GM21619 (cell line): ENCODE measurements at regions not wholly inside any gene's neighbourhood (a gene's known extent, or its start where the extent isn't known, plus 50 kb on each side); places are given as distances from the start of the nearest gene placed in this dataset.

ENCODE experiments used
- ATAC-seq: cut with Tn5 transposase; IDR thresholded peaks from one replicate; pipeline ENCODE4 v1.9.1; 2021; ENCODE audit not compliant: unreplicated experiment

GRCh38 chr5:112625246-112625645 lies 112.4 kb upstream of the APC start:
- ATAC-seq, result no peak

- no peak for ATAC-seq
These were observed 111.8 kb upstream of the APC start for GRCh38 chr5:112625689-112626438.

GRCh38 chr5:112626715-112627114 lies 111.0 kb upstream of the APC start:
- ATAC-seq, result no peak

- ATAC-seq, result no peak
These were observed 109.3 kb upstream of the APC start for GRCh38 chr5:112628214-112628980.

- no peak for ATAC-seq
These were observed 107.3 kb upstream of the APC start for GRCh38 chr5:112630246-112631009.

- ATAC-seq, result no peak
These were observed 103.5 kb upstream of the APC start for GRCh38 chr5:112634166-112634565.

GRCh38 chr5:112634796-112635195 lies 102.9 kb upstream of the APC start:
- no peak for ATAC-seq

GRCh38 chr5:112635276-112635675 lies 102.4 kb upstream of the APC start:
- no peak for ATAC-seq

GRCh38 chr5:112635771-112636731 lies 101.6 kb upstream of the APC start:
- no peak for ATAC-seq

GRCh38 chr5:112636751-112637150 lies 100.9 kb upstream of the APC start:
- ATAC-seq, result no peak

GRCh38 chr5:112637343-112637742 lies 100.3 kb upstream of the APC start:
- ATAC-seq, result no peak

- ATAC-seq, result no peak
These were observed 97.1 kb upstream of the APC start for GRCh38 chr5:112640546-112640945.

- no peak for ATAC-seq
These were observed 96.1 kb upstream of the APC start for GRCh38 chr5:112641515-112642110.

- no peak for ATAC-seq
These were observed 94.8 kb upstream of the APC start for GRCh38 chr5:112642885-112643284.

GRCh38 chr5:112643339-112643971 lies 94.2 kb upstream of the APC start:
- ATAC-seq, result no peak

GRCh38 chr5:112646139-112646936 lies 91.3 kb upstream of the APC start:
- ATAC-seq, result no peak

- no peak for ATAC-seq
These were observed 90.3 kb upstream of the APC start for GRCh38 chr5:112647428-112647827.

GRCh38 chr5:112648264-112648663 lies 89.4 kb upstream of the APC start:
- no peak for ATAC-seq

GRCh38 chr5:112649882-112650281 lies 87.8 kb upstream of the APC start:
- ATAC-seq, result no peak
